ENCODE measurements at regions not wholly inside any gene's neighbourhood (a gene's known extent, or its start where the extent isn't known, plus 50 kb on each side); places are given as distances from the start of the nearest gene placed in this dataset.
"Not testable (repeated sequence)": the region's sequence is repeated elsewhere in the genome, so short reads cannot be mapped to it uniquely, and the experiment has no call there.

DNA sequence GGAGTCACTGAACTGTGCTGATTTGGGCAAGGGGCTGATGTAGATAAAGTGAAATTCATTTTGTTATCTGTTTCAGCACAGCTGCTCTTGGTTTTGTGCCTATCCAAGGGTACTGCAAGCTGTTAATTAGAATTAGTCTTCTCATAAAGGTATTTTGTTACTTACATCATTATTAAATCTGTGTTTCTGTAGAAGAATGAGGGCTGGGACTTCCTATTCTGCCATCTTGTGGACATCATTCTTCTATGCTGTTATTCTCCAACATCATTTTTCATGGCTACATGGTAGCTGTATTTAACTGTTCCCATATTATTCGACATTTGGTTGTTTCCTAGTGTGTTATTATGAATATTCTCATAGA lies 76.2 kb upstream of the CCDC71L start:
- Histone ChIP-seq H3K36me3 (no peaks in the 10 kb centered on the region), H3K27ac (no peak overlapping the region), H3K4me3 (no peak overlapping the region), H3K27me3 (no peaks in the 10 kb centered on the region), H3K4me1 (peaks cover 0 to 8% (median 0%) of the 10 kb centered on the region in 3 donors), H3K9me3 (no peaks in the 10 kb centered on the region)
- no peak for TF ChIP-seq POLR2A (IDR thresholded peaks at IDR 0.05)
- TF ChIP-seq, protein P1, sequence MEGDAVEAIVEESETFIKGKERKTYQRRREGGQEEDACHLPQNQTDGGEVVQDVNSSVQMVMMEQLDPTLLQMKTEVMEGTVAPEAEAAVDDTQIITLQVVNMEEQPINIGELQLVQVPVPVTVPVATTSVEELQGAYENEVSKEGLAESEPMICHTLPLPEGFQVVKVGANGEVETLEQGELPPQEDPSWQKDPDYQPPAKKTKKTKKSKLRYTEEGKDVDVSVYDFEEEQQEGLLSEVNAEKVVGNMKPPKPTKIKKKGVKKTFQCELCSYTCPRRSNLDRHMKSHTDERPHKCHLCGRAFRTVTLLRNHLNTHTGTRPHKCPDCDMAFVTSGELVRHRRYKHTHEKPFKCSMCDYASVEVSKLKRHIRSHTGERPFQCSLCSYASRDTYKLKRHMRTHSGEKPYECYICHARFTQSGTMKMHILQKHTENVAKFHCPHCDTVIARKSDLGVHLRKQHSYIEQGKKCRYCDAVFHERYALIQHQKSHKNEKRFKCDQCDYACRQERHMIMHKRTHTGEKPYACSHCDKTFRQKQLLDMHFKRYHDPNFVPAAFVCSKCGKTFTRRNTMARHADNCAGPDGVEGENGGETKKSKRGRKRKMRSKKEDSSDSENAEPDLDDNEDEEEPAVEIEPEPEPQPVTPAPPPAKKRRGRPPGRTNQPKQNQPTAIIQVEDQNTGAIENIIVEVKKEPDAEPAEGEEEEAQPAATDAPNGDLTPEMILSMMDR (IDR thresholded peaks at IDR 0.05): no peak
- intact Hi-C loops (cut with DNase I): loop anchor here (10.0 kb wide), 2 partner anchors 192 to 562 kb away; no protein-coding TSS in a partner anchor
- DNase-seq: no peak
- WGBS, 2 donors: 74 to 80% methylated on average over 1 of the region's 1 CpG

DNA sequence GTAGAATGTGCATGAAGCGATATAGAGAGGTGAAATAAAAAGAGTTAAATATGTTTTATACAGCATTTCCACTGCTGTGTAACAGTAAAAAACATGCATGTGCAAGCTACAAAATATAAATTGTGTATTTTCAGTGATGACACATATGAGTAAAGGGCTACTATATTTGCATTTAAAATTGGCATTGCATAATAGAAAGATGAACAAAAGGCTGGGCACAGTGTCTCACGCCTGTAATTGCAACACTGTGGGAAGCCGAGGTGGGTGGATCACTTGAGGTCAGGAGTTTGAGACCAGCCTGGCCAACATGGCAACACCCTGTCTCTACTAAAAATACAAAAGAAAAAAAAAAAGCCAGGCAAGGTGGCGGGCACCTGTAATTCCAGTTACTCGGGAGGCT lies 79.8 kb upstream of the CCDC71L start:
- no peak for TF ChIP-seq POLR2A (IDR thresholded peaks at IDR 0.05)
- TF ChIP-seq, protein P1 (IDR thresholded peaks at IDR 0.05): no peak
- H3K4me3 ChIP-seq: no peak overlapping the region
- intact Hi-C loops (cut with DNase I): no loop called here
- no peaks in the 10 kb centered on the region for H3K27me3 ChIP-seq
- H3K9me3 ChIP-seq: no peaks in the 10 kb centered on the region
- peaks cover 0 to 6% (median 0%) of the 10 kb centered on the region in 3 donors for H3K4me1 ChIP-seq
- WGBS, 2 donors: 68 to 80% methylated on average over 5 of the region's 5 CpGs
- no peak for DNase-seq
- H3K36me3 ChIP-seq: no peaks in the 10 kb centered on the region
- H3K27ac ChIP-seq: no peak overlapping the region

DNA sequence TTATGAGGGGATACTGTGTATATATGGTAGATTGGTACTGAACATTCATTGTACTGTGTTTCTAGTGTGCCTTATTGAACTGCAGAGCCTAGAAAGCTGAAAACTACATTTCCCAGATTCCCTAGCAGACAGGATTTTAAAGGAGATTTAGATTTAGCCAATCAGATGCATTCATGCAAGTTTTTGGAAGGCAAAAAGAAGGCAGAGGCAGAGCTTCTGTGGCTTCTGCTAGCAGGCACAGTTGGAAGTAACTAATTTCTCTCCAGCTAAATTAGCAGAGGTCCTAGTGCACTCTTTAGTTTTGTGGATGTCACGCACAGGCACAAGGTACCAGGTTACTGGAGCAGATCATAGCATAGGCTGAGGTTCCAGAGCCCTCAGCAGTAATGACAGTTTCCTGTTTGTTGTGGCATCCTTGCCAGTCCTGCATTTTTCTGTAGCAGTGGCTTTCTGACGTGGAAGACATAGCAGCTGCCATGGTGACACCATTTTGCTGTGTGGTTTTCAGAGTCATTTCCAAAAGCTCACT lies 83.7 kb upstream of the CCDC71L start:
- no peak for TF ChIP-seq POLR2A (IDR thresholded peaks at IDR 0.05)
- TF ChIP-seq, protein P1 (IDR thresholded peaks at IDR 0.05): no peak
- H3K27me3 ChIP-seq: no peaks in the 10 kb centered on the region
- H3K36me3 ChIP-seq: no peaks in the 10 kb centered on the region
- no peaks in the 10 kb centered on the region for H3K9me3 ChIP-seq
- H3K27ac ChIP-seq: no peak overlapping the region
- H3K4me1 ChIP-seq: peaks cover 0 to 7% (median 0%) of the 10 kb centered on the region in 3 donors
- WGBS, 2 donors: 58 to 71% methylated on average over 2 of the region's 2 CpGs
- DNase-seq: no peak
- no peak overlapping the region for H3K4me3 ChIP-seq
- intact Hi-C loops (cut with DNase I): no loop called here

DNA sequence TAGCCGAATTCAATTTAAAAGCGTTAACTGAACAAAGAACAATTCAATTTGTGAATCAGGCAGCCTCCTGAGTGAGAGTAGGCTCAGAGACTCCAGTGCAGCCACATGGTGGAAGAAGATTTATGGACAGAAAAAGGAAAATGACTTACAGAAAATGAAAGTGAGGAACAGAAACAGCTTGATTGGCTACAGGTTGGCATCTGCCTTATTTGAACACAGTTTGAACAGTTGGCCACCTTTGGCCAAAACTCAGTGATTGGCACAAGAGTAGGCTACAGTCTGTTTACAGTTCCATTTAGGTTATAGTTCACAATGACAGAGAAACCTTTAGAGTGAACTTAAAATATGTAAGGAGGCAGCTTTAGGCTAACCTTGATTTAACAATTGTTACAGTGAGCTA lies 86.3 kb upstream of the CCDC71L start:
- H3K9me3 ChIP-seq; H3K4me3 ChIP-seq; H3K36me3 ChIP-seq; intact Hi-C loops (cut with DNase I); H3K4me1 ChIP-seq; DNase-seq; H3K27me3 ChIP-seq: not testable (repeated sequence)
- WGBS, 2 donors: 89 to 90% methylated on average over 2 of the region's 2 CpGs
- peak overlapping the region in 3 of 4 donors; percentile 48 to 63 (median 56) for H3K27ac ChIP-seq

DNA sequence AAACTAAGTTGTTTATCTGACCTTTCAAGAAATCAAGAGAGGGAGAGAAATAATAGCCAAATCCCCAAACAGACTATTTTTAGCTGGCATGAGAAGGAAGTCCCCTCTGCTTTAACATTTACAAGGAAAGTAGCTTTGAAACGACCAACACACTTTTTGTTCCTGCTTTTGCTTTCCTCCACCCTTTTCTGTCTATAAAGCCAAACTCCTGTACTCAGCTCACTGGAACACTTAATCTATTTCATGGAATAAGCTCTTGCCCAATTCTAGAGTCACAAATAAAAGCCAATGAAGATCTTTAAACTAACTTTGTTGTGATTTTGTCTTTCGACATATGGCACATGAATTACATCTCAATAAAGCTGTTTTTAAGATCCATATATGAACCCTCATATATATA lies 86.8 kb upstream of the CCDC71L start:
- TF ChIP-seq, protein P1 (IDR thresholded peaks at IDR 0.05): no peak
- no peak for TF ChIP-seq POLR2A (IDR thresholded peaks at IDR 0.05)
- Histone ChIP-seq H3K36me3 (no peaks in the 10 kb centered on the region), H3K4me3 (peak overlapping the region in 1 of 4 donors; percentile 8), H3K27me3 (no peaks in the 10 kb centered on the region), H3K9me3 (no peaks in the 10 kb centered on the region), H3K27ac (peak overlapping the region in 3 of 4 donors; percentile 48 to 63 (median 56)), H3K4me1 (peaks cover 0 to 7% (median 0%) of the 10 kb centered on the region in 3 donors)
- intact Hi-C loops (cut with DNase I): no loop called here
- 39 to 55% methylated on average over 2 of the region's 2 CpGs for WGBS, 2 donors
- no peak for DNase-seq

DNA sequence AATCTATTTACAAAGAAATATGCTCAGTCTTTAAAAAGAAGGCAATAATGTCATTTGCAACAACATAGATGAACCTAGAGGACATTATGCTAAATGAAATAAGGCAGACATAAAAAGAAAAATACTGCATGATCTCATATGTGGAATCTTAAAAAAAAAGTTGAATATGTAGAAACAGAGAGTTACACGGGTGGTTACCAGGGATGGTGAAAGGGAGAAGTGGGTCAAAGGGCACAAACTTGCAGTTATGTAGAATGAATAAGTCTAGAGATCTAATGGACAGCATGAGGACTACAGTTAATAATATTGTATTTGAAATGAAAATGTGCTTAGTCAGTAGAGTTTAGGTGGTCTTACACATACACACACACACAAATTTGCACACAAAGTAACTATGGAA lies 88.2 kb upstream of the CCDC71L start:
- WGBS, 2 donors: 58% methylated on average over 1 of the region's 1 CpG; no CpG with 5 or more reads in 1 of the 2 donors
- Histone ChIP-seq H3K9me3 (no peaks in the 10 kb centered on the region), H3K4me3 (no peak overlapping the region), H3K36me3 (no peaks in the 10 kb centered on the region), H3K4me1 (peaks cover 0 to 7% (median 0%) of the 10 kb centered on the region in 3 donors), H3K27me3 (no peaks in the 10 kb centered on the region), H3K27ac (no peak overlapping the region)
- DNase-seq: no peak
- intact Hi-C loops (cut with DNase I): no loop called here
- TF ChIP-seq POLR2A (IDR thresholded peaks at IDR 0.05): no peak
- TF ChIP-seq, protein P1 (IDR thresholded peaks at IDR 0.05): no peak
